Vagina (tissue), 2 donors: ENCODE measurements at regions not wholly inside any gene's neighbourhood (a gene's known extent, or its start where the extent isn't known, plus 50 kb on each side); places are given as distances from the start of the nearest gene placed in this dataset.

Experiments
- CTCF ChIP-seq, 3 experiments: fragments of 450-650 bp in 2 of 3; fragments of 200-600 bp in 1 of 3; sonication (generic) in 1 of 3; IDR thresholded peaks; one replicate each; pipeline ENCODE4 v1.5.1; 2017 to 2019; ENCODE audit warnings: antibody characterized with exemption in 3 of 3, mild to moderate bottlenecking in 2 of 3, moderate library complexity in 2 of 3
- POLR2A ChIP-seq, 2 donors: fragments of 450-650 bp; IDR thresholded peaks; one replicate each; pipeline ENCODE4 v1.6.1; 2017; ENCODE audit warnings: antibody characterized with exemption in 2 of 2, mild to moderate bottlenecking in 2 of 2, moderate library complexity in 2 of 2
- POLR2AphosphoS5 ChIP-seq, 2 donors: sonication (generic); formaldehyde crosslinking; IDR thresholded peaks; one replicate each; pipeline ENCODE4 v1.9.0; 2017; ENCODE audit warnings: antibody characterized with exemption in 2 of 2, mild to moderate bottlenecking in 2 of 2, low read depth in 1 of 2; ENCODE audit not compliant: insufficient read depth in 1 of 2

GRCh38 chr5:136724161-136724560 is 358.8 kb upstream of the TRPC7 start:
- TF ChIP-seq CTCF (IDR thresholded peaks at IDR 0.05) = no peak
- TF ChIP-seq POLR2AphosphoS5 (IDR thresholded peaks at IDR 0.05; ENCODE audit: insufficient read depth in 1 of 2, low read depth in 1 of 2) = no peak
- TF ChIP-seq POLR2A (IDR thresholded peaks at IDR 0.05) = no peak
